Small intestine (tissue), 7 donors: ENCODE measurements at regions not wholly inside any gene's neighbourhood (a gene's known extent, or its start where the extent isn't known, plus 50 kb on each side); places are given as distances from the start of the nearest gene placed in this dataset.
"Not testable (repeated sequence)": the region's sequence is repeated elsewhere in the genome, so short reads cannot be mapped to it uniquely, and the experiment has no call there.

Source experiments
- DNase-seq, 2 donors: peaks; one replicate each; pipeline versions ENCODE4 v3.0.0 to v3.0.0-alpha.2; 2013
- FAIRE-seq: peaks from 2 replicates; lab custom pipeline; 2012; peaks lifted over from hg19 to GRCh38; lab: Jason Lieb, UNC
- H3K27ac ChIP-seq, 3 donors: one replicate each; pipeline ENCODE4 v1.5.1; 2013; ENCODE audit warnings: low read length in 2 of 3, mild to moderate bottlenecking in 2 of 3, control low read depth in 1 of 3, inconsistent platforms in 1 of 3, low read depth in 1 of 3, moderate library complexity in 1 of 3
- H3K27me3 ChIP-seq, 3 donors: one replicate each; pipeline ENCODE4 v1.6.1; 2013; ENCODE audit warnings: low read length in 3 of 3, inconsistent platforms in 1 of 3; ENCODE audit not compliant: control insufficient read depth in 3 of 3, insufficient read depth in 3 of 3
- H3K36me3 ChIP-seq, 3 donors: one replicate each; pipeline ENCODE4 v1.6.1; 2013; ENCODE audit warnings: low read length in 3 of 3, inconsistent platforms in 1 of 3, low read depth in 1 of 3, mild to moderate bottlenecking in 1 of 3, moderate library complexity in 1 of 3; ENCODE audit not compliant: control insufficient read depth in 3 of 3, insufficient read depth in 2 of 3
- H3K4me1 ChIP-seq, 3 donors: one replicate each; pipeline ENCODE4 v1.6.1; 2013; ENCODE audit warnings: low read length in 2 of 3, inconsistent platforms in 1 of 3, low read depth in 1 of 3, mild to moderate bottlenecking in 1 of 3, moderate library complexity in 1 of 3; ENCODE audit not compliant: control insufficient read depth in 3 of 3, insufficient read depth in 2 of 3
- H3K4me3 ChIP-seq, 3 donors: one replicate each; pipeline ENCODE4 v1.5.1; 2013; ENCODE audit warnings: low read length in 3 of 3, control low read depth in 1 of 3, inconsistent platforms in 1 of 3, low read depth in 1 of 3, mild to moderate bottlenecking in 1 of 3, moderate library complexity in 1 of 3
- H3K9me3 ChIP-seq, 2 donors: one replicate each; pipeline ENCODE4 v1.6.1; 2013; ENCODE audit warnings: low read depth in 1 of 2, low read length in 1 of 2; ENCODE audit not compliant: control insufficient read depth in 2 of 2, insufficient read depth in 1 of 2
- WGBS, 3 donors: extraction: QIAGEN DNeasy Blood & Tissue Kit; methylation state at CpG; one replicate each; pipeline ENCODE4 v1.1.7; 2013; 5-methylcytosine and 5-hydroxymethylcytosine counted together
- donor health status: healthy with polysubstance abuse.
- donor health status: control.
- donor health status: control.
- donor health status: Bipolar disorder and iron deficiency.
- donor health status: healthy.

- Histone ChIP-seq H3K4me3 (no peak overlapping the region), H3K36me3 (no peaks in the 10 kb centered on the region), H3K27ac (no peak overlapping the region), H3K9me3 (no peaks in the 10 kb centered on the region), H3K4me1 (peaks cover 0 to 10% (median 0%) of the 10 kb centered on the region in 3 donors), H3K27me3 (no peaks in the 10 kb centered on the region)
- FAIRE-seq (no peak), DNase-seq (no peak)
- 90% methylated on average over 4 of the region's 4 CpGs for WGBS, 3 donors
Observed at GRCh38 chr12:69047990-69048389, 115.0 kb upstream of the CPM start.

GRCh38 chr12:69049855-69050254 is 116.9 kb upstream of the CPM start:
- not testable (repeated sequence) for DNase-seq, FAIRE-seq, H3K4me3 ChIP-seq, H3K27me3 ChIP-seq, H3K9me3 ChIP-seq, H3K36me3 ChIP-seq, H3K27ac ChIP-seq
- peaks cover 0 to 14% (median 0%) of the 10 kb centered on the region in 3 donors for H3K4me1 ChIP-seq
- 94 to 98% (median 97%) methylated on average over 2 of the region's 2 CpGs for WGBS, 3 donors

- 62 to 80% (median 68%) methylated on average over 8 of the region's 8 CpGs for WGBS, 3 donors
- Histone ChIP-seq H3K36me3 (no peaks in the 10 kb centered on the region), H3K4me3 (no peak overlapping the region), H3K4me1 (peaks cover 0 to 4% (median 0%) of the 10 kb centered on the region in 3 donors), H3K9me3 (no peaks in the 10 kb centered on the region), H3K27ac (no peak overlapping the region), H3K27me3 (no peaks in the 10 kb centered on the region)
- FAIRE-seq, result no peak
- DNase-seq, result no peak
Observed at GRCh38 chr12:69052613-69053408, 119.8 kb upstream of the CPM start.

- Histone ChIP-seq H3K27ac (no peak overlapping the region), H3K4me3 (no peak overlapping the region), H3K27me3 (no peaks in the 10 kb centered on the region), H3K4me1 (peaks cover 0 to 4% (median 0%) of the 10 kb centered on the region in 3 donors), H3K9me3 (no peaks in the 10 kb centered on the region), H3K36me3 (no peaks in the 10 kb centered on the region)
- WGBS, 3 donors, result 65 to 77% (median 65%) methylated on average over 7 of the region's 7 CpGs
- no peak for FAIRE-seq
- DNase-seq, result peak in 1 of 2 donors; percentile 19
Observed at GRCh38 chr12:69054343-69055056, 121.5 kb upstream of the CPM start.

GRCh38 chr12:69055280-69055679 is 122.3 kb upstream of the CPM start:
- WGBS, 3 donors, result 72 to 89% (median 87%) methylated on average over 2 of the region's 2 CpGs
- Histone ChIP-seq H3K27ac (no peak overlapping the region), H3K9me3 (no peaks in the 10 kb centered on the region), H3K36me3 (no peaks in the 10 kb centered on the region), H3K4me3 (no peak overlapping the region), H3K27me3 (no peaks in the 10 kb centered on the region), H3K4me1 (peaks cover 0 to 4% (median 0%) of the 10 kb centered on the region in 3 donors)
- DNase-seq (no peak), FAIRE-seq (no peak)

GRCh38 chr12:69055706-69056105 is 122.7 kb upstream of the CPM start:
- WGBS, 3 donors, result 69 to 89% (median 71%) methylated on average over 4 of the region's 4 CpGs

GRCh38 chr12:69056743-69057515 is 124.0 kb upstream of the CPM start:
- H3K27ac ChIP-seq, result no peak overlapping the region
- peaks cover 0 to 4% (median 0%) of the 10 kb centered on the region in 3 donors for H3K4me1 ChIP-seq
- no peaks in the 10 kb centered on the region for H3K27me3 ChIP-seq
- no peak for FAIRE-seq
- H3K36me3 ChIP-seq, result no peaks in the 10 kb centered on the region
- H3K4me3 ChIP-seq, result no peak overlapping the region
- 38 to 50% (median 42%) methylated on average over 2 of the region's 2 CpGs for WGBS, 3 donors
- DNase-seq, result no peak
- H3K9me3 ChIP-seq, result no peaks in the 10 kb centered on the region

More at GRCh38 chr12:69055706-69056105, 122.7 kb upstream of the CPM start:
- Histone ChIP-seq H3K9me3 (no peaks in the 10 kb centered on the region), H3K36me3 (no peaks in the 10 kb centered on the region), H3K27ac (no peak overlapping the region), H3K27me3 (no peaks in the 10 kb centered on the region), H3K4me1 (peaks cover 0 to 4% (median 0%) of the 10 kb centered on the region in 3 donors), H3K4me3 (no peak overlapping the region)
- no peak for FAIRE-seq
- DNase-seq, result no peak

- no peak for FAIRE-seq
- DNase-seq, result no peak
- 58 to 87% (median 69%) methylated on average over 3 of the region's 3 CpGs for WGBS, 3 donors
Observed at GRCh38 chr12:69057742-69058141, 124.8 kb upstream of the CPM start.

More at GRCh38 chr12:69057742-69058141, 124.8 kb upstream of the CPM start:
- Histone ChIP-seq H3K4me1 (peaks cover 0 to 4% (median 0%) of the 10 kb centered on the region in 3 donors), H3K27ac (no peak overlapping the region), H3K36me3 (no peaks in the 10 kb centered on the region), H3K4me3 (no peak overlapping the region), H3K9me3 (no peaks in the 10 kb centered on the region), H3K27me3 (no peaks in the 10 kb centered on the region)
